Ectodermal cell (in vitro differentiated cells): ENCODE measurements at regions not wholly inside any gene's neighbourhood (a gene's known extent, or its start where the extent isn't known, plus 50 kb on each side); places are given as distances from the start of the nearest gene placed in this dataset.

ENCODE experiments used
- H3K27ac ChIP-seq: 2 replicates; pipeline ENCODE4 v1.7.0; 2013; ENCODE audit warnings: mild to moderate bottlenecking, low read depth, low read length; ENCODE audit not compliant: insufficient read depth, poor library complexity, severe bottlenecking
- H3K27me3 ChIP-seq: 2 replicates; pipeline ENCODE4 v1.7.0; 2013; ENCODE audit warnings: mild to moderate bottlenecking, low read length; ENCODE audit not compliant: insufficient read depth, control insufficient read depth, poor library complexity, severe bottlenecking
- H3K36me3 ChIP-seq: one replicate; pipeline ENCODE4 v1.7.0; 2013; ENCODE audit warnings: low read length; ENCODE audit not compliant: control insufficient read depth, insufficient read depth
- H3K4me1 ChIP-seq: one replicate; pipeline ENCODE4 v1.7.0; 2013; ENCODE audit warnings: low read length; ENCODE audit not compliant: control insufficient read depth, insufficient read depth
- H3K4me3 ChIP-seq: 2 replicates; pipeline ENCODE4 v1.7.0; 2013; ENCODE audit warnings: low read depth, low read length, control low read depth; ENCODE audit not compliant: insufficient read depth
- H3K9me3 ChIP-seq: 2 replicates; pipeline ENCODE4 v1.7.0; 2013; ENCODE audit warnings: mild to moderate bottlenecking, low read length, moderate library complexity; ENCODE audit not compliant: control insufficient read depth
- WGBS, 2 experiments: methylation state at CpG; one replicate each; pipeline ENCODE4 v1.1.7; 2013; ENCODE audit warnings: missing lambda C conversion rate in 2 of 2; 5-methylcytosine and 5-hydroxymethylcytosine counted together

GRCh38 chr13:76016799-76017400, 380.8 kb downstream of the LMO7 start:
- Histone ChIP-seq H3K4me3 (no peak overlapping the region), H3K4me1 (no peaks in the 10 kb centered on the region), H3K9me3 (no peaks in the 10 kb centered on the region), H3K27me3 (no peaks in the 10 kb centered on the region), H3K36me3 (no peaks in the 10 kb centered on the region), H3K27ac (no peak overlapping the region)
- WGBS, 2 experiments, result 97 to 99% methylated on average over 3 of the region's 3 CpGs

GRCh38 chr13:76014406-76015318, 378.5 kb downstream of the LMO7 start:
- Histone ChIP-seq H3K36me3 (no peaks in the 10 kb centered on the region), H3K9me3 (no peaks in the 10 kb centered on the region), H3K4me1 (no peaks in the 10 kb centered on the region), H3K27ac (no peak overlapping the region), H3K27me3 (no peaks in the 10 kb centered on the region), H3K4me3 (no peak overlapping the region)
- 80 to 89% methylated on average over 5 of the region's 5 CpGs for WGBS, 2 experiments

GRCh38 chr13:76012091-76012721, 376.1 kb downstream of the LMO7 start:
- Histone ChIP-seq H3K27ac (no peak overlapping the region), H3K4me3 (no peak overlapping the region), H3K27me3 (no peaks in the 10 kb centered on the region), H3K9me3 (no peaks in the 10 kb centered on the region), H3K36me3 (no peaks in the 10 kb centered on the region), H3K4me1 (no peaks in the 10 kb centered on the region)
- WGBS, 2 experiments, result 83 to 90% methylated on average over 2 of the region's 2 CpGs

GRCh38 chr13:76009267-76009890, 373.2 kb downstream of the LMO7 start:
- 93% methylated on average over 1 of the region's 2 CpGs; no CpG with 5 or more reads in 1 of the 2 experiments for WGBS, 2 experiments
- Histone ChIP-seq H3K4me1 (no peaks in the 10 kb centered on the region), H3K9me3 (no peaks in the 10 kb centered on the region), H3K36me3 (no peaks in the 10 kb centered on the region), H3K27me3 (no peaks in the 10 kb centered on the region), H3K4me3 (no peak overlapping the region), H3K27ac (no peak overlapping the region)

- whole genome bisulfite sequencing, 2 experiments, result 85 to 100% methylated on average over 1 of the region's 2 CpGs
- Histone ChIP-seq H3K36me3 (no peaks in the 10 kb centered on the region), H3K27me3 (no peaks in the 10 kb centered on the region), H3K27ac (no peak overlapping the region), H3K4me3 (no peak overlapping the region), H3K9me3 (no peaks in the 10 kb centered on the region), H3K4me1 (no peaks in the 10 kb centered on the region)
Observed at GRCh38 chr13:76004416-76004815, 368.3 kb downstream of the LMO7 start.

- no peaks in the 10 kb centered on the region for H3K36me3 ChIP-seq
- WGBS, 2 experiments, result 100% methylated on average over 1 of the region's 1 CpG; no CpG with 5 or more reads in 1 of the 2 experiments
- H3K9me3 ChIP-seq, result no peaks in the 10 kb centered on the region
- H3K4me3 ChIP-seq, result no peak overlapping the region
- no peak overlapping the region for H3K27ac ChIP-seq
- no peaks in the 10 kb centered on the region for H3K4me1 ChIP-seq
- no peaks in the 10 kb centered on the region for H3K27me3 ChIP-seq
Observed at GRCh38 chr13:76000131-76000530, 364.0 kb downstream of the LMO7 start.

GRCh38 chr13:75996582-75996981, 360.5 kb downstream of the LMO7 start:
- Histone ChIP-seq H3K27me3 (no peaks in the 10 kb centered on the region), H3K4me1 (no peaks in the 10 kb centered on the region), H3K27ac (no peak overlapping the region), H3K36me3 (no peaks in the 10 kb centered on the region), H3K4me3 (no peak overlapping the region), H3K9me3 (no peaks in the 10 kb centered on the region)
- WGBS, 2 experiments, result no CpG with 5 or more reads among the region's 2 CpGs

GRCh38 chr13:75995966-75996365, 359.8 kb downstream of the LMO7 start:
- 89 to 100% methylated on average over 2 of the region's 2 CpGs for WGBS, 2 experiments
- Histone ChIP-seq H3K27ac (no peak overlapping the region), H3K36me3 (no peaks in the 10 kb centered on the region), H3K27me3 (no peaks in the 10 kb centered on the region), H3K4me3 (no peak overlapping the region), H3K4me1 (no peaks in the 10 kb centered on the region), H3K9me3 (no peaks in the 10 kb centered on the region)

GRCh38 chr13:75993823-75994222, 357.7 kb downstream of the LMO7 start:
- Histone ChIP-seq H3K4me3 (no peak overlapping the region), H3K36me3 (no peaks in the 10 kb centered on the region), H3K27me3 (no peaks in the 10 kb centered on the region), H3K9me3 (no peaks in the 10 kb centered on the region), H3K27ac (no peak overlapping the region), H3K4me1 (no peaks in the 10 kb centered on the region)
- WGBS, 2 experiments, result 96 to 97% methylated on average over 8 of the region's 8 CpGs

GRCh38 chr13:75993241-75993640, 357.1 kb downstream of the LMO7 start:
- no peak overlapping the region for H3K4me3 ChIP-seq
- no peak overlapping the region for H3K27ac ChIP-seq
- H3K4me1 ChIP-seq, result no peaks in the 10 kb centered on the region
- 94 to 96% methylated on average over 3 of the region's 3 CpGs for WGBS, 2 experiments
- no peaks in the 10 kb centered on the region for H3K27me3 ChIP-seq
- H3K9me3 ChIP-seq, result no peaks in the 10 kb centered on the region
- H3K36me3 ChIP-seq, result no peaks in the 10 kb centered on the region
